ENCODE measurements at regions not wholly inside any gene's neighbourhood (a gene's known extent, or its start where the extent isn't known, plus 50 kb on each side); places are given as distances from the start of the nearest gene placed in this dataset.

GRCh38 chr11:116301141-116301540, 471.6 kb downstream of the BUD13 start:
- no peak for DNase-seq (ENCODE audit: low read depth in 6 of 9, low spot score in 9 of 9)
- no peaks in the 10 kb centered on the region for H3K9me3 ChIP-seq (ENCODE audit: control insufficient read depth in 2 of 2, insufficient read depth in 1 of 2, low read length in 1 of 2)
- H3K4me1 ChIP-seq (ENCODE audit: control insufficient read depth in 2 of 2, insufficient read depth in 2 of 2, low read length in 2 of 2): no peaks in the 10 kb centered on the region
- no peaks in the 10 kb centered on the region for H3K36me3 ChIP-seq (ENCODE audit: control insufficient read depth in 2 of 2, insufficient read depth in 2 of 2, low read length in 1 of 2)
- WGBS: 98% methylated on average over 1 of the region's 1 CpG
- H3K4me3 ChIP-seq (ENCODE audit: low read length in 2 of 2): no peak overlapping the region
- H3K27ac ChIP-seq (ENCODE audit: low read depth in 1 of 2, low read length in 1 of 2): no peak overlapping the region
- H3K27me3 ChIP-seq (ENCODE audit: control insufficient read depth in 2 of 2, insufficient read depth in 1 of 2, low read length in 1 of 2): no peaks in the 10 kb centered on the region

GRCh38 chr11:116300232-116300631, 472.6 kb downstream of the BUD13 start:
- H3K27me3 ChIP-seq (ENCODE audit: control insufficient read depth in 2 of 2, insufficient read depth in 1 of 2, low read length in 1 of 2): no peaks in the 10 kb centered on the region
- H3K27ac ChIP-seq (ENCODE audit: low read depth in 1 of 2, low read length in 1 of 2): no peak overlapping the region
- no peaks in the 10 kb centered on the region for H3K36me3 ChIP-seq (ENCODE audit: control insufficient read depth in 2 of 2, insufficient read depth in 2 of 2, low read length in 1 of 2)
- H3K4me3 ChIP-seq (ENCODE audit: low read length in 2 of 2): no peak overlapping the region
- WGBS: 94% methylated on average over 1 of the region's 1 CpG
- no peaks in the 10 kb centered on the region for H3K9me3 ChIP-seq (ENCODE audit: control insufficient read depth in 2 of 2, insufficient read depth in 1 of 2, low read length in 1 of 2)
- DNase-seq (ENCODE audit: low read depth in 6 of 9, low spot score in 9 of 9): no peak
- H3K4me1 ChIP-seq (ENCODE audit: control insufficient read depth in 2 of 2, insufficient read depth in 2 of 2, low read length in 2 of 2): no peaks in the 10 kb centered on the region

- no peak overlapping the region for H3K27ac ChIP-seq (ENCODE audit: low read depth in 1 of 2, low read length in 1 of 2)
- H3K36me3 ChIP-seq (ENCODE audit: control insufficient read depth in 2 of 2, insufficient read depth in 2 of 2, low read length in 1 of 2): no peaks in the 10 kb centered on the region
- no peak overlapping the region for H3K4me3 ChIP-seq (ENCODE audit: low read length in 2 of 2)
- no peaks in the 10 kb centered on the region for H3K9me3 ChIP-seq (ENCODE audit: control insufficient read depth in 2 of 2, insufficient read depth in 1 of 2, low read length in 1 of 2)
- no peak for DNase-seq (ENCODE audit: low read depth in 6 of 9, low spot score in 9 of 9)
- H3K27me3 ChIP-seq (ENCODE audit: control insufficient read depth in 2 of 2, insufficient read depth in 1 of 2, low read length in 1 of 2): no peaks in the 10 kb centered on the region
- H3K4me1 ChIP-seq (ENCODE audit: control insufficient read depth in 2 of 2, insufficient read depth in 2 of 2, low read length in 2 of 2): no peaks in the 10 kb centered on the region
- 94% methylated on average over 1 of the region's 1 CpG for WGBS
These were observed 478.2 kb downstream of the BUD13 start for GRCh38 chr11:116294630-116295029.

- H3K27ac ChIP-seq (ENCODE audit: low read depth in 1 of 2, low read length in 1 of 2): no peak overlapping the region
- no peaks in the 10 kb centered on the region for H3K27me3 ChIP-seq (ENCODE audit: control insufficient read depth in 2 of 2, insufficient read depth in 1 of 2, low read length in 1 of 2)
- peaks cover 0 to 2% of the 10 kb centered on the region in 2 donors for H3K9me3 ChIP-seq (ENCODE audit: control insufficient read depth in 2 of 2, insufficient read depth in 1 of 2, low read length in 1 of 2)
- H3K4me1 ChIP-seq (ENCODE audit: control insufficient read depth in 2 of 2, insufficient read depth in 2 of 2, low read length in 2 of 2): no peaks in the 10 kb centered on the region
- WGBS: 93% methylated on average over 1 of the region's 1 CpG
- DNase-seq (ENCODE audit: low read depth in 6 of 9, low spot score in 9 of 9): no peak
- no peak overlapping the region for H3K4me3 ChIP-seq (ENCODE audit: low read length in 2 of 2)
- no peaks in the 10 kb centered on the region for H3K36me3 ChIP-seq (ENCODE audit: control insufficient read depth in 2 of 2, insufficient read depth in 2 of 2, low read length in 1 of 2)
These were observed 484.9 kb downstream of the BUD13 start for GRCh38 chr11:116287866-116288265.

GRCh38 chr11:116285026-116285425, 487.8 kb downstream of the BUD13 start:
- no peak for DNase-seq (ENCODE audit: low read depth in 6 of 9, low spot score in 9 of 9)
- 88% methylated on average over 3 of the region's 3 CpGs for WGBS
- H3K4me1 ChIP-seq (ENCODE audit: control insufficient read depth in 2 of 2, insufficient read depth in 2 of 2, low read length in 2 of 2): no peaks in the 10 kb centered on the region
- peaks cover 0 to 2% of the 10 kb centered on the region in 2 donors for H3K9me3 ChIP-seq (ENCODE audit: control insufficient read depth in 2 of 2, insufficient read depth in 1 of 2, low read length in 1 of 2)
- H3K36me3 ChIP-seq (ENCODE audit: control insufficient read depth in 2 of 2, insufficient read depth in 2 of 2, low read length in 1 of 2): no peaks in the 10 kb centered on the region
- no peak overlapping the region for H3K27ac ChIP-seq (ENCODE audit: low read depth in 1 of 2, low read length in 1 of 2)
- no peak overlapping the region for H3K4me3 ChIP-seq (ENCODE audit: low read length in 2 of 2)
- no peaks in the 10 kb centered on the region for H3K27me3 ChIP-seq (ENCODE audit: control insufficient read depth in 2 of 2, insufficient read depth in 1 of 2, low read length in 1 of 2)

- H3K27me3 ChIP-seq (ENCODE audit: control insufficient read depth in 2 of 2, insufficient read depth in 1 of 2, low read length in 1 of 2): no peaks in the 10 kb centered on the region
- H3K4me1 ChIP-seq (ENCODE audit: control insufficient read depth in 2 of 2, insufficient read depth in 2 of 2, low read length in 2 of 2): no peaks in the 10 kb centered on the region
- H3K36me3 ChIP-seq (ENCODE audit: control insufficient read depth in 2 of 2, insufficient read depth in 2 of 2, low read length in 1 of 2): no peaks in the 10 kb centered on the region
- H3K27ac ChIP-seq (ENCODE audit: low read depth in 1 of 2, low read length in 1 of 2): no peak overlapping the region
- DNase-seq (ENCODE audit: low read depth in 6 of 9, low spot score in 9 of 9): no peak
- no peaks in the 10 kb centered on the region for H3K9me3 ChIP-seq (ENCODE audit: control insufficient read depth in 2 of 2, insufficient read depth in 1 of 2, low read length in 1 of 2)
- H3K4me3 ChIP-seq (ENCODE audit: low read length in 2 of 2): no peak overlapping the region
- WGBS: 86% methylated on average over 3 of the region's 3 CpGs
These were observed 489.5 kb downstream of the BUD13 start for GRCh38 chr11:116283300-116283699.

GRCh38 chr11:116282481-116282880, 490.3 kb downstream of the BUD13 start:
- no peaks in the 10 kb centered on the region for H3K27me3 ChIP-seq (ENCODE audit: control insufficient read depth in 2 of 2, insufficient read depth in 1 of 2, low read length in 1 of 2)
- H3K4me3 ChIP-seq (ENCODE audit: low read length in 2 of 2): no peak overlapping the region
- H3K4me1 ChIP-seq (ENCODE audit: control insufficient read depth in 2 of 2, insufficient read depth in 2 of 2, low read length in 2 of 2): no peaks in the 10 kb centered on the region
- WGBS: over 99% methylated on average over 4 of the region's 4 CpGs
- H3K36me3 ChIP-seq (ENCODE audit: control insufficient read depth in 2 of 2, insufficient read depth in 2 of 2, low read length in 1 of 2): no peaks in the 10 kb centered on the region
- DNase-seq (ENCODE audit: low read depth in 6 of 9, low spot score in 9 of 9): no peak
- H3K27ac ChIP-seq (ENCODE audit: low read depth in 1 of 2, low read length in 1 of 2): no peak overlapping the region
- H3K9me3 ChIP-seq (ENCODE audit: control insufficient read depth in 2 of 2, insufficient read depth in 1 of 2, low read length in 1 of 2): no peaks in the 10 kb centered on the region

- 85% methylated on average over 13 of the region's 13 CpGs for WGBS
- no peak for DNase-seq (ENCODE audit: low read depth in 6 of 9, low spot score in 9 of 9)
These were observed 491.3 kb downstream of the BUD13 start for GRCh38 chr11:116281173-116282160.

GRCh38 chr11:116279511-116279910, 493.3 kb downstream of the BUD13 start:
- H3K36me3 ChIP-seq (ENCODE audit: control insufficient read depth in 2 of 2, insufficient read depth in 2 of 2, low read length in 1 of 2): no peaks in the 10 kb centered on the region
- peaks cover 0 to 3% of the 10 kb centered on the region in 2 donors for H3K27me3 ChIP-seq (ENCODE audit: control insufficient read depth in 2 of 2, insufficient read depth in 1 of 2, low read length in 1 of 2)
- no peak overlapping the region for H3K4me3 ChIP-seq (ENCODE audit: low read length in 2 of 2)
- no peak overlapping the region for H3K27ac ChIP-seq (ENCODE audit: low read depth in 1 of 2, low read length in 1 of 2)
- H3K9me3 ChIP-seq (ENCODE audit: control insufficient read depth in 2 of 2, insufficient read depth in 1 of 2, low read length in 1 of 2): no peaks in the 10 kb centered on the region
- 87% methylated on average over 4 of the region's 4 CpGs for WGBS
- no peak for DNase-seq (ENCODE audit: low read depth in 6 of 9, low spot score in 9 of 9)
- H3K4me1 ChIP-seq (ENCODE audit: control insufficient read depth in 2 of 2, insufficient read depth in 2 of 2, low read length in 2 of 2): no peaks in the 10 kb centered on the region

More at GRCh38 chr11:116281173-116282160, 491.3 kb downstream of the BUD13 start:
- peaks cover 0 to 3% of the 10 kb centered on the region in 2 donors for H3K27me3 ChIP-seq (ENCODE audit: control insufficient read depth in 2 of 2, insufficient read depth in 1 of 2, low read length in 1 of 2)
- H3K4me3 ChIP-seq (ENCODE audit: low read length in 2 of 2): no peak overlapping the region
- no peaks in the 10 kb centered on the region for H3K9me3 ChIP-seq (ENCODE audit: control insufficient read depth in 2 of 2, insufficient read depth in 1 of 2, low read length in 1 of 2)
- no peaks in the 10 kb centered on the region for H3K36me3 ChIP-seq (ENCODE audit: control insufficient read depth in 2 of 2, insufficient read depth in 2 of 2, low read length in 1 of 2)
- H3K27ac ChIP-seq (ENCODE audit: low read depth in 1 of 2, low read length in 1 of 2): no peak overlapping the region
- no peaks in the 10 kb centered on the region for H3K4me1 ChIP-seq (ENCODE audit: control insufficient read depth in 2 of 2, insufficient read depth in 2 of 2, low read length in 2 of 2)

Measured in thymus (tissue), 11 donors.